HPDE6-E6E7 (cell line): ENCODE measurements at regions not wholly inside any gene's neighbourhood (a gene's known extent, or its start where the extent isn't known, plus 50 kb on each side); places are given as distances from the start of the nearest gene placed in this dataset.
"Not testable (repeated sequence)": the region's sequence is repeated elsewhere in the genome, so short reads cannot be mapped to it uniquely, and the experiment has no call there.

ENCODE experiments used
- DNase-seq: peaks from one replicate; pipeline ENCODE4 v3.0.0; 2011; ENCODE audit warnings: missing footprints; ENCODE audit errors: extremely low spot score

DNA sequence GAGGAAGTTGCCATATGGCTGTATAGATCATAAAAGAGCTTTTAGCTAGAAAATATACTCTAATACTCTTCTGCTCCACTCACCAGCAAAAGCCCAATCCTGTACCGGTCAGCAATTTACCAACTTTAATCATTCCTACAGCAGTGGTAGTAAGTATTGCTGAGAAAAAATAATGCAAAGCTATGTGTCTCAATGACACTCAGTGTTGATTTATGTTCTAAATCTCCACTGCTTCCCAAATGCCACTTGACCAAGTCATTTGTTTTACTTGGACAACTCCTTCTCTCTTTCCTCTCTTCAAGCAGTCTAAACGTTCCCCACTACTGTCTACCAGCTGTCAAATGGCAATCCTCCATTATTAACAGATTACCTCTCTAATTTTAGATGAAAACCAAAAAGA is 201.8 kb upstream of the GK2 start:
- DNase-seq = no peak

DNA sequence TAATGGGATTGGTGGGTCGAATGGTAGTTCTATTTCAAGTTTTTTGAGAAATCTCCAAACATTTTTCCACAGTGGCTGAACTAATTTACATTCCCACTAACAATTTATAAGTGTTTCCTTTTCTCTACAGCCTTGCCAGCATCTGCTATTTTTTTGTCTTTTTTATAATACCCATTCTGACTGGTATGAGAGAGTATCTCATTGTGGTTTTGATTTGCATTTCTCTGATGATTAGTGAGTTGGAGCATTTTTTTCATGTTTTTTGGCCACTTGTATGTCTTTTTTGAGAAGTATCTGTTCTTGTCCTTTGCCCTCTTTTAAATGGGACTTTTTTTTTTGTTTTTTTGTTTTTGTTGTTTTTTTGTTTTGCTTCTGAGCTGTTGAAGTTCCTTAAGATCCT is 200.0 kb upstream of the GK2 start:
- DNase-seq = no peak

DNA sequence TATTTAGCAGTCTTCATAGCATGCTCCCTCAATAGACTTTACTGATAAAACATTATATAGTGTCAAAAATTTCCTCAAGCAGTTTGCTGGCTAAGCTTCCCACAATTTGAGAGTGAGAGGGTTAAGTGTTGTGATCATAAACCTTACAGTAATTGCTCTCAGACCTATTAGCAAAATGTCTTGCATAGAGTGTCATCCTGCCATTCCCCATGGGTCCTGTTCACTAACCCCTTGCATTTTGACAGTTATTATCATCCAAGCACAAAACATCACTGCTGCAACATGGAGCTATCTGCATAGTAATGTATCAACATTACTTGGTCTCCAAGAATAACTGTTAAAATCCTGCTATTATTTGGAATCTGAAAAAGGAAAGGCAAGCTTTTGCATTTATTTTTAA is 196.1 kb upstream of the GK2 start:
- no peak for DNase-seq

DNA sequence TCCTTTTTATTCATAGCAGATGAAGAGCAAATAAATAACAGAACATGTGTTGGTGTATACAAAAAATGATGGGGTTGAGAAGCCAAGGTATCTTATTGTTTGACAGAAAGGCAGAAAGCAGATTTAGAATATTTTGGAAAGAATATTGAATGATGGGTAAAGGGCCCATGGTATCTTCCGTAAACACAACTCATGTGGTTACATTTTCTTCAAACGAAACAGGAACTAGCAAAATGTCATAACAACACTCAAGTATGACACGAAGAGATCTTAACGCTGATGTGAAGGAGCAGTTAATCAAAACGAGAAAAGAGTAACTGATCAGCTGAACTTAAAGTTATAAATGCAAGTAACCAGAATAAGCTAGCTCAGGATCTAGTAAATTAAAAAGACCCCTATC is 195.7 kb upstream of the GK2 start:
- DNase-seq = no peak

DNA sequence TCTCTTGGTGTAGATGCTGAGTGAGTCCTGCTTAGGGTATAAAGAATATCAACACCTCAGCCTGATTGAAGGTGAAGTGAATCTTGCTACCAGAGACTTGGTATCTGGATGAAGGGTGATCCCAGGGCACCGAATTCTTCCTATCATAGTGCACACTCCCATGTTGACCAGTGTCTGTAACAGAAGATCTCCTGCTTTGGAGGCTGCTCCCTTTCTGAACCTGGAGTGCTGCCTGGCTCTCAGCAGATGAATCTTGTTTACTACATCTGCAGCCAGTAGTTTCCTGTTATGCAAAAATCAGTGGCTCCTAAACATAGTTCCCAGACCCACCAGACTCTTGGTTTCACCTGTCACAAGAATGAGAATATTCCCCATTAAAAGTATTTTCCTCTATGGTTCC is 191.7 kb upstream of the GK2 start:
- no peak for DNase-seq

DNA sequence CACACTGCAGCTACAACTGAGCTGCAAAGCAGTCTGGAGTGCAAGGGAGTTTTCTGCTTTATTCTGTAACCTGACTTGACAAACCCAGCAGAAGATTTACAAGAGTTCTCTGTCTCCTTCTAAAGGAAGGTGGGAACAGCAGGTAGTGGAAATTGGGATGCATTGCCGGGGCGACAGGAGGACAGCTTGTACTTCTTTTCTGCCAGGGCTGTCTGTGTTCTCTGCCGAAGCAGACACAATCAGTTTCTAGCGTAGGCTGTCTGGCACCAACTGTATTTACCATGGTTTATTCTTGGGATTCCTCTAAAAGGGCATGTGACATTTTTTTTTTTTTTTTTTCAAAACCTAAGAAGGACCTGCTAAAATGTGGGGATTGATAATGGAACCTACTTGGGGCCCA is 190.8 kb upstream of the GK2 start:
- DNase-seq = no peak

DNA sequence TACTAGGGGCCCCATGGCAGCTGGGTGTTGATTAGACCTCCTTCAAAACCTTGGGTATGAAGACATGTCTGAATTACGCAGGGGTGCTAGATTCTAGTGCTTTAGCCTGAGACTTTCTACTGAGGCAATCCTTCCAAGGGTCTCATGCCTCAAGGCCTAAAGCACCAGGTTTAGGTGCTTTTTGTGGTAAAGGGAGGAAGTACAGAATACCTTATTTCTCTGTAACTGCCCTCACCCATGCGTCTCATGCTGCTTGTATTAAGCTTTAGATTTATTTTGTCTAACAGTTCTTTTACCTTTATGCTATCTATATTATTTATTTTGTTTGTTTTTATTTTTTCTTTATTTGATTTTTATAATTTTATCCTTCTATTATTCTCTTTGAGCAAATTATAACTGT is 190.2 kb upstream of the GK2 start:
- DNase-seq = no peak

DNA sequence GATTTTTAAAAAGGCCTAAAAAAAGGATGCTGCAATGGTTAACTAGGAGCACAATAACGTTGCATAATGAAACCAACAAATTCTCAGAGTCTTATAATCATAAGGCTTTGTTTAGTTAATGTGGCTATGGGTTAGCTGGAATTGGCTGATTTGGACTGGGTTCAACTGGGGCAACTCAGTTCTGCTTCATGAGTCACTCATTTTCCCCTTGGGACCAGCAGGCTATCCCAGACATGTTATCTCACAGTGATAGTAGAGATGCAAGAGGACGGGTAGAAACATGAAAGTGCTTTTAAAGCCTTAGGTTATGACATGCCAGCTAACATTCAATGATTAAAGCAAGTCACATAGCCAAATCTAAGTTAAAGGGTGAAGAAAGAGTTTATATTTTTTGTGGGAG is 189.2 kb upstream of the GK2 start:
- no peak for DNase-seq

DNA sequence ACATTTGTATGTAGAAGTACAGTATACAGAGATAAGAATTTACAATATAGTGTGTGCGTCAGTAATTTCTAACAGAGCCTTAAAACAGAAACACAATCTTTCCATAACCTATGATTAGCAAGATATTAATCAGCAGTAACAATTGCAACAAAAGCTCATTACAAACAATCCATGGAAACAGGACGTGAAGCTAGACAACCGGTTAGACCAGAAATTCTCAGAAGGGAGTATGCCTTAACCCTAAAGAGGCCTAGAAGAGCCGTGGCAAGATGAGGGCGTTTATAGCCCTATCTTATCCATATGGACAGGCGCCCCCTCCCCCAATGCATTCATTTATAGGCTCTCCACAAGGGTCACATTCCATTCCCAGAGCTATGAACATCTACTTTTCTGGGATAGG is 184.2 kb upstream of the GK2 start:
- not testable (repeated sequence) for DNase-seq

DNA sequence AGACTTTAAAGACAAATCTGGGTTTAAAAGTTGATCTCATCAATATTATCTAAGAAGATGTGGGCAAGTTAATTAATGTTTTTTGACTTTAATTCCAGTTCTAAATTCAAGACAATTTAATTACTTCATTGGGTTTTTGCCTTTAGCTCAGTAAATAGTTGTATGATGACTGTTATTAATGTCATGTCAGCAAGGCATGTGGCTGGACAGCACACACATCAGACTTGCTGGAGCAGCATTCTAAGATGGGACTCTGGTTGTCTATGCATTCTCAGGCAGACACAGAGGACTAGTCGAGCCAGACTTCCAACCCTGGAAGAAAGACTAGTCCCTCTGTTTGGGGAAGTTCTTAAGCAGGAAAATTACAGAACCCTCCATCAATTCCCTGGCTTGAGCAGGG is 180.7 kb upstream of the GK2 start:
- no peak for DNase-seq

DNA sequence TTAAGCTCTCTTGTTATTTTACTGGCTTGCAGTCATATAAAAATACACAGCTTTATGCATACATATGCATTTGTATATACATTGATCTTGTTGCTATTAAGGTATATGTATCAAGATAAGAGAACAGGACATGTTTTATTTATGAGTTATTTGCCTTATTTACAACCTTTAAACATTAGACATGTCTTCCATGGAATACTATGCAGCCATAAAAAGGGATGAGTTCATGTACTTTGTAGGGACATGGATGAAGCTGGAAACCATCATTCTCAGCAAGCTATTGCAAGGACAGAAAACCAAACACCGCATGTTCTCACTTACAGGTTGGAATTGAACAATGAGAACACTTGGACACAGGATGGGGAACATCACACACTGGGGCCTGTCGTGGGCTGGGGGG is 179.2 kb upstream of the GK2 start:
- not testable (repeated sequence) for DNase-seq

DNA sequence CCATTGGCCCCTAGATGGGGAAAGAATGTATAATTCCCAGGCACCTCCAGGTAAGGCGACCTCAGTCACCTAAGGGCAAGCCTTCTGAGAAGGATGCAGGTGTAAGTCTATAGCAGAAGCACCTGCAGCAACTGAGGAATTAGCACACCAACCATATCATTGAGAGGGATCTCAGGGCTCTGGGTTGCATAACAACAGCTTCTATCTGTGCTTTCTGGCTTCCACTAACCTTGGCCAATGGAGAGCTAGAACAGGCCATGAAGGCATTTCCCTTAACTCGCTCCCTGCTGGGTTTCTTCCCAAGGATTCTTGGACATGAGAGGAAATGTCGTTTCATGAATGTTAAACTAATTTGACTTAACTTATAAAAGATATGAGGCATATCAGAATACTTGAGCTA is 177.8 kb upstream of the GK2 start:
- no peak for DNase-seq

DNA sequence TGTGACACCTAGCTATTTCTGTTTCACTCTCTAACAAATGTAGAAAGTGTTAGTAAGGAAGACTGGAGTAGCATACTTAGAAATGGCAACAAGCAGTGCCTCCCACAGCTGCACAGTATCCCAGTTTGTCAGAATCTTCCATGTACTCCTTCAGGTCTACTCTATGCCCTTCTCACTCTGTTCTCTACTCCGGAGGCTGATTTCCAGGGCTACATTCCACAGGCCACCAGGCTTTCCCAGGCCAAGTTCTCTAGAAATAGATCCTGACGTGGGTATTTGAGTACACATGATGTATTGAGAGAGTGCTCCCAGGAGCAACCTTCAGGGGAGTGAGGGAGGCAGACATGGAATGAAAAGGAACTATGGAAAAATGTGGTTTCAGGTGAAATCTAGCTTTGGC is 177.3 kb upstream of the GK2 start:
- DNase-seq = no peak

DNA sequence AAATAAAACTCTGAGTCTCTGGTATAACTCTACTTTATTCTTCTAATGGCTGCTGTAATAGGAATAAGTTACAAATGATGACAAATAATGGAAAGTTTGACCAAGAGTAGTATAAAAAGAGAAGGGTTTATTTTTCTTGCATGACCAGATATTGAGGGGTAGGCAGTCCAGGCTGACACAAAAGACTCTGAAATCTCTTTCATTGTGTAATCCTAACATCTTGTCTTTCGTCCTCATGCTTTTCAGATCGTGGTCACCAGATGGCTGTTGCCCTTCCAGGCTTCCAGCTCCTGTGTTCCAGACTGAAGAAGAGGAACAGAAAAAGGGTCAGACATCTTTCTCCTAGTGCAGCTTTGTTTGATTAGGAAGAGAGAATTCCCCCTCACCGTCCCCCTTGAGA is 176.9 kb upstream of the GK2 start:
- no peak for DNase-seq

DNA sequence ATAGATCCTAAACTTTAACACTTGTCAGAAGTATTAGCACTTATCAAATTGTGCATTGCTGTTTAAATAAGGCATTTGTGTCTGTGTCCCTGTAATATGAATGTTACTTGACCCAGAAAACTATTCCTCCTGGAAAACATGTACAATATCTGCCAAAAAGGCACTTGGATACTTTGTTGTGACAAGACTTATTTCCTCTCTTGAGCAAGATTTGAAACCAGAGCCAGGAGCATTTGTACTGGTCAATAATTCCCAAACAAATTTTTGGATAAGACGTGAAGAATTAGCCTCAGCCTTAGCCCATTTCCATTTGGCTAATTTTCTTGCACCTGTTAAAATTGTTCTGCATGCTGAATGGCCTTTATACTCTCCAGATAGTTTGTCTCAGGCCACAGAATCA is 176.3 kb upstream of the GK2 start:
- no peak for DNase-seq

DNA sequence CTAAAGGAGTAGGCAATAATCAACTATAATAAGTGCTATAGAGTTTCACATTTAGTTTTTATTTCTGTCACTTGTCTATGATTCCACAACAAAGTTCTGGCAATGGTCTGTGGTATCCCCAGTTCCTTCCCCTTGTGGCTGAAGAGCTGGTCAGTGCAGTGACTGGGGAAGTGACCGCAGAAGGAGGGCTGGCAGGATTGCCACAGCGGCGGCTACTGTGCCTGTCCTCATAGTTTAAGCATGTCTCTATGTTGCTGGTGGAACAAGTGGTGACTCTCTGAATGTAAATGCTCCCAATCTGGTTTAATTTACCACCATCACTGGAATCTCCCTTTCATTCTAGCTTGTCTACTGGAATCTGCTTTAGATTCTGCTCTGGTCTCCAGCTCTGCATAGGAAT is 170.6 kb upstream of the GK2 start:
- no peak for DNase-seq

DNA sequence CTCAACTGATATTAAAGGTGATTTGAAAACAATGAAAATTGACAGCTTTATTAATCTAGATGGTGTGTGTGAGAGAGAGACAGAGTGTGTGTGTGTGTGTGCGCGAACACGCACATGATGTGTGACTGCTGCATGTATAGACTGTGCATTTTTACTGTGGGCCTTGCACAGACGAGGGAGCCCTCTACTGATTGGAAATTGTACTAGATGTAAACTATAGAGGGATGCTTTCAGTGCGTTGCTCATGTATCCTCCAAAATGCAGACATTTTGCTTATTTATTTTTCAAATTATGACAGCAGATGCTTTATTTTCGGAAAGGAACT is 168.4 kb upstream of the GK2 start:
- DNase-seq = peak; percentile 35

DNA sequence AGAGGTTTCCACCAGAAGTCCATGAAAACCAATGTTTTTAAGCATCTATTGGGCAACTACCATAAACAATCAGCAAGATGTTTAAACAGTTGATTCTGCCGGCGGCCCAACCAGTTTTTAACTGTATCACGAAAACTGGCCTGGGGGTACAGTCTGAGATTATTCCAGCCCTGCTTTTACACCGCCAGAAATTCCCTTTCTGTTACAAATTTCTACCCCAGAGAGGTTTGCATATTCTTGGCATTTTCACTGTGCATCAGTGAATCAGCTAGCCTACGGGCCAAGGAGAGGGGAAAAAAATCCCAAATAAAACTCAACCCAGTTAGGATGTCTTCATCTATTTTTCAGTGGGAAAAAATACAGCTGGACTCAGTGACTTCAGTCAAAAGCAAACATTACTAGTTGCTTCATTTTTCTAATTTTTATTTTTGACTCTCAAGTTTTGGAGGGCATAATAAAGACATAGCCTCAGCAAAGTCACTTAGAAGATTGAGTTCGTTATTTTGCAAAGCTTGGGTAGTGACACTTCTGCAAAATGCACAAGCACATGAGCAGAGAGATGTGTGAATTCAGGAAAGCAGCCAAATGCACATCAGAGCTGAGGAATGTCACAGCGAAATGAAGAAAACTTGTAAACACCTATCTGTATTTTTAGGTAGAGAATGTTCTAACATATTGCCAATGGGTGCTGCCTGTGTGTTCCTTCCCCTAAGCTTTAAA is 167.8 kb upstream of the GK2 start:
- no peak for DNase-seq

DNA sequence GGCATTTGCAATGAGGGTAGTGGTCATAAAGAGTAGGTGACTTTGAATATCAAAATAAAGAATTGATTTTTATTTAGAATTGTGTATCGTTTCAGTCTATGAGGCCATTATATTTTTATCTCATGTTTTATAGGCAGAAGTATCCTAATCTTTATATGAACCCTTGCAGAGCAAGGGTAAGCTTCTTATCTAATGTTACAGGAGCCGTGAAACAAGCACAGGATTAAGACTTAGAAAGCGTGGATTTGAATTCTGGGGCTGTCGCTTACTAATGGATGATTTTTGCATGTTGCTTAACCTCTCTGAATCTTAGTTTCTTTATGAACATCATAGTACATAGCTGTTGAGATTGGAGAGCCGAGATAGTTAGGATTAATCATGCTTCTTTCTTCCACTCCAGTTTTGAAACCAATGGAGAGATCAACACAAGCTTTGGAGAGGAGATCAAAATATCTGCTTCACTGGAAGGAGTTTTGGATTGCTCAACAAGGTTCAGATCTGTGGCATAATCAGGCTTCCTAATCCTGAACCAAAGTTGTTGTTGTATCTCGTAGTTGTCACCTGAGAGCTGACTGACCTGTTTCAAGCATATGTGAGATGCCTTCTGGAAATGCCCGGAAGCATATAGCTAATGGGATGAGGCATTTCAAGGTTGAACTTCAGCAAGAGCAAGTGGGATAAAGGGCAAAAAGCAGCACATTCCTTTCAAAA is 166.9 kb upstream of the GK2 start:
- DNase-seq = no peak

DNA sequence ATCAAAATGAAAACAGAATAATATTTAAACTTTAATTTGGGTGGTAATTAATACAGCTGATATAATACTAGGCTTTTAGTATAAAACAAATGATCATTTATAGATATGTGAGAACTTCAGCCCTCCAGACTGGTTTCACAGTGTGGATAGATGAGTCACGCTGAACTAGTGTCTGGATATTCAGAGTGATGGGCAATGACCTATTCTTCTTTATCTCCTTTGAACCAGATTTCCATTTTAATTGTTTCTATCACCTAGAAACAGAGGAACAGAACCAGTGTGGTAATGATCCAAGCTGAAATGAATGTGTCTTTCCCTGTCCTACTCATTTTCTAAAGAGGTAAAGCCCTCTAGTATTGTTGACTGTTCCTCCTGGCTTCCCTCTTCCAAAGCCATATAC is 155.2 kb upstream of the GK2 start:
- DNase-seq = no peak

DNA sequence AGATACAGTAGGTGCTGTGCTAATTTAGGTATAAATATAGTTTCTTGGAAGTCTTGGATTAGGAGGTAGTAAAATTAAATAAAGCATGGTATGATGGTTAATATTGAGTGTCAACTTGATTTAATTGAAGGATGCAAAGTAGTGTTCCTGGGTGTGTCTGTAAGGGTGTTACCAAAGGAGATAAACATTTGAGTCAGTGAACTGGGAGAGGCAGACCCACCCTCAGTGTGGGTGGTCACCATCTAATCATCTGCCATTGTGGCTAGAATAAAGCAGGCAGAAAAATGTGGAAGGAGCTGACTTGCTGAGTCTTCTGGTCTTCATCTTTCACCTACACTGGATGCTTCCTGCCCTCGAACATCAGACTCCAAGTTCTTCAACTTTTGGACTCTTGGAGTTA is 153.7 kb upstream of the GK2 start:
- no peak for DNase-seq

DNA sequence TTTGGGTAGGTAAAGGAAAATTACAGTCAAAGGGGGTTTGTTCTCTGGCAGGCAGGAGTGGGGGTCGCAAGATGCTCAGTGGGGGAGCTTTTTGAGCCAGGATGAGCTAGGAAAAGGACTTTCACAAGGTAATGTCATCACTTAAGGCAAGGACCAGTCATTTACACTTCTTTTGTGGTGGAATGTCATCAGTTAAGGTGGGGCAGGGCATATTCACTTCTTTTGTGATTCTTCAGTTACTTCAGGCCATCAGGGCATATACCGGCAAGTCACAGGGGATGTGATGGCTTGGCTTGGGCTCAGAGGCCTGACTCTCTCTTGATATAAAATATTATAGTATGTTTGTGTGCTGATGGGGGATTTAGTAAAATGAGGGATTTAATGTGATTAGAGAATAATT is 151.4 kb upstream of the GK2 start:
- DNase-seq = not testable (repeated sequence)

DNA sequence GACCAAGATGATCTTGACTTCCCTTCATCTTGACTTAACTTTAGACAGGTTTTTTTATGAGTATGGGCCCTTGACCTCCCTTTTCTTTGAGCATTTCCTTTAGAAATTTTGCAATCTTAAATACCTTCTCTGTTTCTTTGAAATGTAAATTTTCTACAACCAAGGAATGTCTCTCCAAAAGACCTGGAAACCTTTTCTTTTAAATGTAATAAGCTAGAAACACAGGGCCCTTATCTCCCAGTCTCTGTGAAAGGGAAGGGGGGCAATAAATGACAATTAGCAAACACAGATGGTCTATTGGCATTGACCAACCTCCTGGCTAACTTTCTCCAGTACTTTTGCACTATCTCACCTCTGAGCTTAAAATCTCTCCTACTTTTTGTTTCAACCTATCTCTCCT is 144.3 kb upstream of the GK2 start:
- DNase-seq = no peak

DNA sequence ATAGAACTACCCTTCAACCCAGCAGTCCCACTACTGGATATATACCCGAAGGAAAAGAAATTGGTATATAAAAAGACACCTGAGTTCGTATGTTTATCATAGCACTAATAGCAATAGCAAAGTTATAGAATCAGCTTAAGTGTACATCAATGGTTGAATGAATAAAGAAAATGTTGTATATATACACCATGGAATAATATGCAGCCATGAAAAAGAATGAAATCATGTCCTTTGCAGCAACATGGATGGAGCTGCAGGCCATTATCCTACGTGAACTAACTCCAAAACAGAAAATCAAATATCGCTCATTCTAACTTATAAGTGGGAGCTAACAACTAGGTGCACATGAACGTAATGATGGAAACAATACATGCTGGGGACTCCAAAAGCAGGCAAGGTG is 143.5 kb upstream of the GK2 start:
- no peak for DNase-seq
